Smooth muscle cell (in vitro differentiated cells): ENCODE measurements at regions not wholly inside any gene's neighbourhood (a gene's known extent, or its start where the extent isn't known, plus 50 kb on each side); places are given as distances from the start of the nearest gene placed in this dataset.
A peak's percentile ranks its signal among the peaks of the same experiment; 100 is the strongest.

Source experiments
- DNase-seq: peaks from one replicate; lab custom pipeline; 2025; ENCODE audit not compliant: unreplicated experiment; lab: John Stamatoyannopoulos, UW
- H2AFZ ChIP-seq: fragments of 200-600 bp; sonication (generic); 2 replicates; pipeline ENCODE4 v1.6.0; 2016; ENCODE audit warnings: antibody characterized with exemption, low read depth, mild to moderate bottlenecking
- H3F3A ChIP-seq: fragments of 200-600 bp; sonication (generic); 2 replicates; pipeline ENCODE4 v1.6.0; 2017; ENCODE audit warnings: antibody characterized with exemption, low read depth
- H3K27ac ChIP-seq: fragments of 200-600 bp; sonication (generic); 2 replicates; pipeline ENCODE4 v1.5.1; 2016; ENCODE audit warnings: low read depth, mild to moderate bottlenecking
- H3K27me3 ChIP-seq: fragments of 200-600 bp; sonication (generic); 2 replicates; pipeline ENCODE4 v1.6.1; 2016; ENCODE audit warnings: low read depth, mild to moderate bottlenecking
- H3K36me3 ChIP-seq: fragments of 200-600 bp; sonication (generic); 2 replicates; pipeline ENCODE4 v1.5.1; 2016; ENCODE audit warnings: low read depth
- H3K4me1 ChIP-seq: fragments of 200-600 bp; sonication (generic); 2 replicates; pipeline ENCODE4 v1.5.1; 2016; ENCODE audit warnings: low read depth
- H3K4me2 ChIP-seq: fragments of 200-600 bp; sonication (generic); 2 replicates; pipeline ENCODE4 v1.6.0; 2016; ENCODE audit warnings: mild to moderate bottlenecking
- H3K4me3 ChIP-seq: fragments of 200-600 bp; sonication (generic); 2 replicates; pipeline ENCODE4 v1.5.1; 2016; ENCODE audit warnings: mild to moderate bottlenecking
- H3K79me2 ChIP-seq: fragments of 200-600 bp; sonication (generic); 2 replicates; pipeline ENCODE4 v1.6.0; 2016; ENCODE audit warnings: low read depth, mild to moderate bottlenecking
- H3K9ac ChIP-seq: fragments of 200-600 bp; sonication (generic); 2 replicates; pipeline ENCODE4 v1.6.0; 2016; ENCODE audit warnings: low read depth
- H3K9me3 ChIP-seq: fragments of 200-600 bp; sonication (generic); replicated peaks from 2 replicates; pipeline ENCODE4 v1.5.1; 2016; ENCODE audit warnings: low read depth
- H4K20me1 ChIP-seq: fragments of 200-600 bp; sonication (generic); 2 replicates; pipeline ENCODE4 v1.6.0; 2016; ENCODE audit warnings: low read depth
- CTCF ChIP-seq: fragments of 200-600 bp; sonication (generic); IDR thresholded peaks from 2 replicates; pipeline ENCODE4 v1.5.1; 2017; ENCODE audit warnings: borderline replicate concordance, mild to moderate bottlenecking, antibody characterized with exemption; ENCODE audit not compliant: insufficient read depth, poor library complexity, severe bottlenecking
- WGBS: methylation state at CpG from one replicate; pipeline ENCODE4 v1.1.7; 2016; ENCODE audit warnings: low lambda C conversion rate; 5-methylcytosine and 5-hydroxymethylcytosine counted together

- H3K4me3 ChIP-seq = no peak overlapping the region
- H3K79me2 ChIP-seq = no peaks in the 10 kb centered on the region
- no peak overlapping the region for H3K27ac ChIP-seq
- no peaks in the 10 kb centered on the region for H3F3A ChIP-seq
- no peaks in the 10 kb centered on the region for H4K20me1 ChIP-seq
- no peak for DNase-seq
- 85% methylated on average over 7 of the region's 7 CpGs for WGBS
- H3K9me3 ChIP-seq = no peaks in the 10 kb centered on the region
- no peak overlapping the region for H2AFZ ChIP-seq
- no peaks in the 10 kb centered on the region for H3K27me3 ChIP-seq
- H3K36me3 ChIP-seq = no peaks in the 10 kb centered on the region
- TF ChIP-seq CTCF = no peak
- no peaks in the 10 kb centered on the region for H3K4me1 ChIP-seq
- H3K4me2 ChIP-seq = no peak overlapping the region
- no peak overlapping the region for H3K9ac ChIP-seq
Measured at GRCh38 chr10:117656385-117657367, 114.1 kb downstream of the EMX2 start.

GRCh38 chr10:117661316-117661715 is 118.8 kb downstream of the EMX2 start:
- Histone ChIP-seq H2AFZ (no peak overlapping the region), H3K79me2 (no peaks in the 10 kb centered on the region), H3K9ac (no peak overlapping the region), H3K4me3 (no peak overlapping the region), H3K4me1 (no peaks in the 10 kb centered on the region), H3K27me3 (no peaks in the 10 kb centered on the region), H3K27ac (no peak overlapping the region), H3K4me2 (no peak overlapping the region), H4K20me1 (no peaks in the 10 kb centered on the region), H3K36me3 (no peaks in the 10 kb centered on the region), H3K9me3 (no peaks in the 10 kb centered on the region), H3F3A (no peaks in the 10 kb centered on the region)
- no peak for TF ChIP-seq CTCF
- WGBS = 96% methylated on average over 2 of the region's 2 CpGs
- no peak for DNase-seq

- Histone ChIP-seq H3K4me2 (no peak overlapping the region), H3K9ac (peak overlapping the region; percentile 18)
Measured at GRCh38 chr10:117662126-117662525, 119.6 kb downstream of the EMX2 start.

More at GRCh38 chr10:117662126-117662525, 119.6 kb downstream of the EMX2 start:
- no peak for DNase-seq
- Histone ChIP-seq H3K9me3 (no peaks in the 10 kb centered on the region), H3K4me3 (no peak overlapping the region), H3K36me3 (no peaks in the 10 kb centered on the region), H3K79me2 (no peaks in the 10 kb centered on the region), H3F3A (no peaks in the 10 kb centered on the region), H3K27me3 (no peaks in the 10 kb centered on the region), H2AFZ (no peak overlapping the region), H3K4me1 (no peaks in the 10 kb centered on the region), H4K20me1 (no peaks in the 10 kb centered on the region), H3K27ac (no peak overlapping the region)
- TF ChIP-seq CTCF = no peak
- 72% methylated on average over 2 of the region's 2 CpGs for WGBS
